SK-N-SH treated with all-trans-retinoic acid at 6 μM for 48 hours (cell line): ENCODE measurements at regions not wholly inside any gene's neighbourhood (a gene's known extent, or its start where the extent isn't known, plus 50 kb on each side); places are given as distances from the start of the nearest gene placed in this dataset.

Experiments used
- CREB5 ChIP-seq: fragments of 250-450 bp; sonication (Bioruptor Pico); IDR thresholded peaks from 2 replicates; pipeline ENCODE4 v1.5.1; 2020; ENCODE audit warnings: low read depth, mild to moderate bottlenecking, moderate library complexity
- CSRNP3 ChIP-seq: fragments of 250-450 bp; sonication (Bioruptor Pico); IDR thresholded peaks from 2 replicates; pipeline ENCODE4 v1.5.1; 2021; ENCODE audit warnings: mild to moderate bottlenecking, moderate library complexity
- PATZ1 ChIP-seq: fragments of 250-450 bp; sonication (Bioruptor Pico); IDR thresholded peaks from 2 replicates; pipeline ENCODE4 v1.8.0; 2020; ENCODE audit warnings: mild to moderate bottlenecking, moderate library complexity, borderline replicate concordance
- PPARA ChIP-seq: fragments of 250-450 bp; sonication (Bioruptor Pico); IDR thresholded peaks from 2 replicates; pipeline ENCODE4 v1.5.0; 2020; ENCODE audit warnings: mild to moderate bottlenecking, borderline replicate concordance
- ZFP30 ChIP-seq: fragments of 450-650 bp; formaldehyde crosslinking; IDR thresholded peaks from 2 replicates; pipeline ENCODE4 v1.5.0; 2022; ENCODE audit warnings: mild to moderate bottlenecking, moderate library complexity
- ZNF565 ChIP-seq: fragments of 450-650 bp; formaldehyde crosslinking; conservative IDR thresholded peaks from 2 replicates; pipeline ENCODE4 v1.5.0; 2020; ENCODE audit warnings: low read depth, mild to moderate bottlenecking, moderate library complexity

- no peak for TF ChIP-seq PPARA (CRISPR knock-in tag)
- no peak for TF ChIP-seq ZFP30 (CRISPR knock-in tag)
- TF ChIP-seq ZNF565 = no peak
- TF ChIP-seq CREB5 (CRISPR knock-in tag) = no peak
- no peak for TF ChIP-seq PATZ1 (CRISPR knock-in tag)
- TF ChIP-seq CSRNP3 = no peak
These were observed 673.0 kb upstream of the AUTS2 start for GRCh38 chr7:68925241-68925640.
